Stimulated activated naive CD8-positive, alpha-beta T cell treated with anti-CD3 and anti-CD28 coated beads, Interleukin-15, amount 100 ng/mL, for 72 hours (primary cell): ENCODE measurements at regions not wholly inside any gene's neighbourhood (a gene's known extent, or its start where the extent isn't known, plus 50 kb on each side); places are given as distances from the start of the nearest gene placed in this dataset.

Source experiments
- ATAC-seq: fragments of 150-1000 bp; cut with Tn5 transposase; 2 replicates; pipeline ENCODE4 v1.10.0; 2021; ENCODE audit warnings: mild to moderate bottlenecking, moderate library complexity
- DNase-seq, 2 donors: peaks; one replicate each; pipeline ENCODE4 v3.0.0; 2021 to 2022
- H3K27ac Mint-ChIP-seq, 2 donors: one replicate each; pipeline ENCODE4 v1.8.0; 2022; ENCODE audit warnings: mild to moderate bottlenecking in 2 of 2, mixed read lengths in 2 of 2, moderate library complexity in 2 of 2
- H3K27me3 Mint-ChIP-seq: one replicate; pipeline ENCODE4 v1.8.0; 2022; ENCODE audit warnings: mixed read lengths
- H3K4me1 Mint-ChIP-seq: one replicate; pipeline ENCODE4 v1.8.0; 2022; ENCODE audit warnings: mild to moderate bottlenecking, mixed read lengths
- H3K4me3 Mint-ChIP-seq, 2 donors: one replicate each; pipeline ENCODE4 v1.8.0; 2022; ENCODE audit warnings: mild to moderate bottlenecking in 2 of 2, mixed read lengths in 2 of 2, moderate library complexity in 1 of 2
- H3K9me3 Mint-ChIP-seq, 2 donors: one replicate each; pipeline ENCODE4 v1.8.0; 2022; ENCODE audit warnings: mixed read lengths in 2 of 2

DNA sequence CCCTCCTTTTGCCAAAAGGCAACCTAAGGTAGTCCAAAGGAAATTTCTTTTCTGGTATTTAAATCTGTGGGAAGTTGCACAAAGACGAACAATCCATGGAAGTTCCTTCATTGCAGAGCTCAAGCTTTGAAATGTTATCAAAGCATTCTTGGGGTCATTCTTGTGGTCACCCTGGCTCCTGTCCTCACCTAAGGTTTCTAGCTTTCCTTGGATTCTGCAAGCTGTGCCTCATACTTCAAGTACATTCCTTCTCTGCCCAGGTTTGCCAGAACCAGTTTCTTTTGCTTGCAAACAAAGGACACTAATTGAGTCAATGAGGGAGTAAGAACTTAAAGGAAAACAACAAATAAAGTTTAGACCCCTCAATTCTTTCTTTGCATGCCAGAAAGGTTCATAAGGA is 329.8 kb upstream of the PDZRN3 start:
- no peak overlapping the region for H3K27ac Mint-ChIP-seq

DNA sequence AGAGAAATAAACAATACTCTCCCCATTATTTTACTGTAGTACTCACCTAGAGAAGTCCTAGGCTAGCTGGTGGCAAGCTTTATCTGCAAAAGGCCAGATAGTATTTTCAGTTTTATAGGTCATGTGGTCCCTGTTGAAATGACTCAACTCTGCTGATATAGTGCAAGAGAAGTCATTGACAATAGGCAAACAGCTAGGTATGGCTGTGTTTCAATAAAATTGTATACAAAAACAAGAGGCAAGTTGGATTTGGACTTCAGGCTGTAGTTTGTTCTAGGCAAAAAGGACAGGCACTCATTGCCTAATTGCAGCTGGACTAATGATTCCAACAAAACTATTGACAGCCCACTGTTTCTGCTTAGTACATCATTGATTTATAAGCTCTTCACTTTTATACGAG is 328.0 kb upstream of the PDZRN3 start:
- peaks cover 0 to 5% of the 10 kb centered on the region in 2 donors for H3K9me3 Mint-ChIP-seq
- no peak overlapping the region for H3K4me3 Mint-ChIP-seq
- H3K27ac Mint-ChIP-seq = no peak overlapping the region
- no peaks in the 10 kb centered on the region for H3K27me3 Mint-ChIP-seq
- H3K4me1 Mint-ChIP-seq = no peaks in the 10 kb centered on the region
- ATAC-seq (no peak), DNase-seq (no peak)

More for the DNA sequence above, 329.8 kb upstream of the PDZRN3 start:
- no peak overlapping the region for H3K4me3 Mint-ChIP-seq
- H3K27me3 Mint-ChIP-seq = no peaks in the 10 kb centered on the region
- no peak for ATAC-seq
- H3K9me3 Mint-ChIP-seq = peaks cover 0 to 5% of the 10 kb centered on the region in 2 donors
- H3K4me1 Mint-ChIP-seq = no peaks in the 10 kb centered on the region
- no peak for DNase-seq

DNA sequence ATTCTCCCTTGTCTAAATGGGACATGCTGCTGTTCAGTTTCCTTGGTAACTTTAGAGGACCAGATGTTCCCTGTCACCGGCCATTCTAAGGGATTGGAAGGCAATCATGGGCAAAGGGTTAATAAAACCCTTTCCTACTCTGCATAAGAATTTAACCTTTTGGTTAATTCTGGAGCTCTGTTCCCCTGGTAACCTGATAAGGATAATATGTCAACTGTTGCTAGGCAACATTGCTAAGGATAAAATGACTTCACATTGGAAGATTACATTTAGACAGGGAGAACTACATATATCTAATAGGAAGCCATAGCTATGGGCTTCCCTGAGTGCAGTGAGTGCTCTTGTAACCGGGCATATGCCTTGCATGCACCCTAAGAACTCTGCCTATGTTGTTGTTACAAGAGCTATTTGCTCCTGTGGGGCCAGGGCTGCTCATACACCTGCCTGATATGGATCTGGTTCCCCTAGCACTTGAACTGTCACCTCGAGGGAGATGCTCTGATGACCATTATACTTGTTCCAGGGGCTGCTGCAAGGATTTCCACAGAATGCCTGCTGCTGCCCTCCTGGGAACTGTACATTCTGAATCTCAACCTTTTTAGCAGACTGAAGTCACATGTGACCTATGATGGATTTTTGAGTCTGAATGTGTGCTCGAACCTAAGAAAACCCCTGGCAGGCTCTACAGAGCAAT is 326.3 kb upstream of the PDZRN3 start:
- Mint-ChIP-seq H3K4me3 (no peak overlapping the region), H3K4me1 (no peaks in the 10 kb centered on the region), H3K27ac (no peak overlapping the region), H3K9me3 (no peaks in the 10 kb centered on the region), H3K27me3 (no peaks in the 10 kb centered on the region)
- DNase-seq = no peak
- ATAC-seq = no peak

DNA sequence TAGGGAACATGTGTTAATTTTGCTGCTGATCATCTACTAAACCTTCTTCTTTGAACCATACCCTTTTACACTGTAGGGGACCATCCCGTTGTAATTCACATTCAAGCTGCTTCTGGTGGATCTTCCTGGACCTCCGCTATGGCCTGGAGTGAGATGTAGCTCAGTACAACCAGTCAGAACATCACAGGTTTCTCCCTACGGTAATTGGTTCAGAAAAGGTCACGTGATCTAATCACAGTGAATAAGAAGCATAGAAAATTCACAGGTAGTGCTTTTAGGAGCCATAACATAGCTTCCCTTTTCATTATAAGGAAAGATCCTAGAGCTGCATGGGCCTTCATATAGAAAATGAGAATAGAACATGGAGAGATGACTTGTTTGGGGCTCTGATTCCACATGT is 320.8 kb upstream of the PDZRN3 start:
- no peak overlapping the region for H3K4me3 Mint-ChIP-seq
- no peaks in the 10 kb centered on the region for H3K27me3 Mint-ChIP-seq
- no peak for DNase-seq
- no peak for ATAC-seq
- H3K4me1 Mint-ChIP-seq = no peaks in the 10 kb centered on the region
- peaks cover 4 to 6% of the 10 kb centered on the region in 2 donors for H3K9me3 Mint-ChIP-seq
- H3K27ac Mint-ChIP-seq = no peak overlapping the region

DNA sequence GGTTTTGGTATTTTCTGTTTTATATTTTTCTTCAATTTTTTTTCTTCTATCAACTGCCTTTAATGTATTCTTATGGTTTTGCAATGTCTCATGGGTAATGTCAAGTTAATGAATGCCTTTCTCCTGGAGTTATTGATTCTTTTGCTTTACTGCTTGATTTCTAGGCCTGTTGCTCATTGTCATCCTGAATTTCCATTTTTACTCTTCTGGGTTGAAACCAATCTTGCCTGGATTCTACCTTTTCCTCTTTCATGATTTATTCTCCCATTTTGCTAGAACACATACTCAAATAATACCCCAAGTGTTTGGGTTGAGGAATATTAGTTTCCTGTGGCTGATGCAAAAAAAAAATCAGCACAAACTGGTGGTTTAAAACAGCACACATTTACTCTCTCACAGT is 315.2 kb upstream of the PDZRN3 start:
- H3K4me1 Mint-ChIP-seq = no peaks in the 10 kb centered on the region
- no peak for DNase-seq

DNA sequence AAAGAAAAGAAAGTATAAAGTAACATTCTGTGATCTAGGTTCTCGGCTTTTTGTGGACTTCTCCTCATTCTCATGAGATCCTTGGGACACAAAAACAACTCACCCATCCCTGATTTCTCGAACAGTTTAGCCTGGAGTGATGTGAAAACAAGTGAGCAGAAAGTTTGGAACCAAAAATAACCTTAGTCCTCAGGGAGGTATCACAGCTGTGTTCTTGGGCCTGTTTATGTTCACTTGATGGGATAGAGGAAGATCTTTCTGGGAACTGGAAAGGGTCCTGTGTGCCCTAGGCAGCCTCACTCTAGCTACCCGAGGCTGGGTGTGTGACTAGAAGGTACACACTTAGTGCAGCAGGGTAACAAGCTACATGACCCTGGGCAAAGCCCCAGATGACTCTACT is 308.8 kb upstream of the PDZRN3 start:
- Mint-ChIP-seq H3K27ac (no peak overlapping the region), H3K27me3 (no peaks in the 10 kb centered on the region)
- no peak for DNase-seq

More for the DNA sequence above, 315.2 kb upstream of the PDZRN3 start:
- Mint-ChIP-seq H3K9me3 (peaks cover 12 to 17% of the 10 kb centered on the region in 2 donors), H3K27me3 (no peaks in the 10 kb centered on the region), H3K27ac (no peak overlapping the region), H3K4me3 (no peak overlapping the region)
- ATAC-seq = no peak

DNA sequence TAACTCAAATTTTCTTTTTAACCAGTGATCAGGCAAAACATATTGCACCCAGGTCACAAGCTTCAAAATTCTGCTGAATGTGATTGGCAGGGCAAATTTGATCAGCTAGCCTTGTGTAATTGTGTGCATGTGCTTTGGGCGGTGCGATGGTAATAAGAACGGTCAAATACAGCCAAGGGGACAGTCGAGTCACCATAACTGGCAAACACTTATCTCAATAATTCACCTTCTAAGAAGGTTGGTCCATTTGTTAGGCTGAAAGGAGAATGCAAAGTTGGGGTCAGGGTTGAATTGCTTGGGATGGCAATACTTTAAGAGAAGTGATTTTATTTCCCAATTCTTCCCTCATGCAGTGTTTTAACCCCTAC is 302.4 kb upstream of the PDZRN3 start:
- Mint-ChIP-seq H3K27ac (no peak overlapping the region), H3K4me1 (no peaks in the 10 kb centered on the region), H3K27me3 (no peaks in the 10 kb centered on the region), H3K4me3 (no peak overlapping the region), H3K9me3 (peaks cover 0 to 3% of the 10 kb centered on the region in 2 donors)
- DNase-seq (no peak), ATAC-seq (no peak)

More for the DNA sequence above, 308.8 kb upstream of the PDZRN3 start:
- no peak overlapping the region for H3K4me3 Mint-ChIP-seq
- H3K4me1 Mint-ChIP-seq = no peaks in the 10 kb centered on the region
- no peak for ATAC-seq
- H3K9me3 Mint-ChIP-seq = no peaks in the 10 kb centered on the region

DNA sequence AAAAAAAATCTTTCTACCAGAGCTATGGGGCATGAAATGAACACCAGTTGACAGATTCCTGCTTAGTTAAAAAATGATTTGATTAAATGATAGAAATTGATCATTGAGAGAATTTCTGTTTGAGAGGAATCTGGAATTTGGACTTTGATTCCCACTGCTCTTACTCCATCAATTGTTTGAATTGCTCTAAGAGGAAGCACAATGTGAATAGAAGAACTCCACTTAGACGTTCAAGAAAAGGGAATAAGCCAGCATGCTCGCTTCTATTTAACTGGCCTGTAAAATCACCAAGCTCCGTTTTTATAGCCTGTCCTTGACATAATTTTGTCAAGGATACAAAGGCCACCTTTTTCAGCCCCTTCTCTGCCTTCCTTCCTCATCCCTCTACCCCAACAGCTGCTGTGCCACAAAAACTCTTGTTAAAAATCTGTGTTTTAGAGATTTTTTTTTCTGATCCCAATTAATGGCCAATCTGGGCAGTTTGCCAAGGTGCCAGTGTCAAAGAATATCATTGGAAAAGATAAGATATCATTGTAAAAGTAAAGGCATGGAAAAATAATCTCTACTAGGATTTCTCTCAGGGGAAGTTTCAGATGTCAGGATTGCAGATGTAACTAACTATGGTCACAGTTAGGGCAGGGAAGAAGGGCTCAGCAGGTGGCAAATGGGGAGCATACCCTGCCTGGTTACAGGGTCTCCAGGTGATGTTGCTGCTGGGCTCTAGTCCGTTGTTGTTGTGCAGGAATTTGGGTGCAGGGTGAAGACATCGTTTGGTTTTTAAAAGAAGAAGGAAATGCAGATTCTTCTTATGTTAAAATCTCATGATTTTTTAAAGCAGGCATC is 301.8 kb upstream of the PDZRN3 start:
- no peaks in the 10 kb centered on the region for H3K27me3 Mint-ChIP-seq

DNA sequence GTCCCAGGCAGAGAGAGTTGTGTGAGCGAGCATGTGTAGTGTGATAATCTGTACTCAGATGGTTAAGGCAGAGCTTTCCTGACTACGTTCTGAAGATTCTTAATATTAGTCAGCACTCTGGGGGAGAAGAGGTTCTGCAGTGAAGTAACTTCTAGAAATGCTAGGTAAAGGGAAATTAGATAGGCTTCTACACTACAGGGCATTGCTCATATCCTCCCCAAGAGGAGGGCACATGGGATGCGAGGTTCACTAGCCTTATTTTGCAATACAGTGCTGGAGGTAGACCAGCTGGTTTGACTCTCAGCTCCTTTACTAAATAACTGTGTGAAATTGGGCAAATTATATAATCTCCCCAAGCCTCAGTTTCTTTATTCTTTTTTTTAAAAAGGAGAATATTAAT is 300.3 kb upstream of the PDZRN3 start:
- H3K4me3 Mint-ChIP-seq = no peak overlapping the region
- H3K4me1 Mint-ChIP-seq = no peaks in the 10 kb centered on the region
- ATAC-seq (no peak), DNase-seq (no peak)
- peaks cover 0 to 3% of the 10 kb centered on the region in 2 donors for H3K9me3 Mint-ChIP-seq
- H3K27ac Mint-ChIP-seq = no peak overlapping the region
- no peaks in the 10 kb centered on the region for H3K27me3 Mint-ChIP-seq

More for the DNA sequence above, 301.8 kb upstream of the PDZRN3 start:
- no peaks in the 10 kb centered on the region for H3K4me1 Mint-ChIP-seq
- ATAC-seq (no peak), DNase-seq (no peak)
- H3K27ac Mint-ChIP-seq = no peak overlapping the region
- peaks cover 0 to 3% of the 10 kb centered on the region in 2 donors for H3K9me3 Mint-ChIP-seq
- H3K4me3 Mint-ChIP-seq = no peak overlapping the region

DNA sequence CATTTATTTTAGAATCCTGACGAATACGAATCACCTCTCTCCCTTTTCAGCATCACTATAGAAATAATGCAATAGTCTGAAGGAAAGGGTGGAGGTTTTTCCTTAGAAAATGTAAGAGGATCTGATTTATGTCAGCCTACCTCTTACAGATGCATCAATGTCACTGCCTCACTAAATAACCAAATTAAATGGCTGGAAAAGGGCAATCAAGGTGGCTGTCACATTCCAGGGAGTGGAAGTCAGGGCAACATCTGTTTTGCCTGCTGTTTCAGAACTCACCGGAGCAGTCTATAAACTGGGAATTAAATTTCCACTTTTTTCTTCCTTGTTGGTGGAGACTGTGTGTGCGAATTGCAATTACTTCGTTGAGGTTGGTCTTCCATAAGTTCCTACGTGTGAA is 299.3 kb upstream of the PDZRN3 start:
- ATAC-seq (no peak), DNase-seq (no peak)
- H3K27ac Mint-ChIP-seq = no peak overlapping the region
- no peaks in the 10 kb centered on the region for H3K4me1 Mint-ChIP-seq
- H3K4me3 Mint-ChIP-seq = no peak overlapping the region
- no peaks in the 10 kb centered on the region for H3K27me3 Mint-ChIP-seq
- H3K9me3 Mint-ChIP-seq = peaks cover 0 to 3% of the 10 kb centered on the region in 2 donors

DNA sequence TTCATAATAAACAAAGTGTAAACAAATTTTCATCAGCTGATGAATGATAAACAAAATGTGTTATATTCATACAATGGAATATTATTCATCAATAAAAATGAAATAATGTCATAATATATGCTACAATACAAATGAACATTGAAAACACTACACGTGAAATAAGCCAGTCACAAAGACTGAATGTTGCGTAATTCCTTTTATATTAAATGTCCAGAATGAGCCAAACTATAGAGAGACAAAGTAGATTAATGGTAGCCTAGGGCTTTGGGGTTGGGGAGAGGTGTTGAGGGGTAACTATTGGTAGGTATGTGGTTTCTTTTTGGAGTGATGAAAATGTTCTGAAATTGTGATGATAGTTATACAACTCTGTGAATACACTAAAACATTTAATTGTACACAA is 292.9 kb upstream of the PDZRN3 start:
- Mint-ChIP-seq H3K9me3 (peaks cover 0 to 3% of the 10 kb centered on the region in 2 donors), H3K27me3 (no peaks in the 10 kb centered on the region)

DNA sequence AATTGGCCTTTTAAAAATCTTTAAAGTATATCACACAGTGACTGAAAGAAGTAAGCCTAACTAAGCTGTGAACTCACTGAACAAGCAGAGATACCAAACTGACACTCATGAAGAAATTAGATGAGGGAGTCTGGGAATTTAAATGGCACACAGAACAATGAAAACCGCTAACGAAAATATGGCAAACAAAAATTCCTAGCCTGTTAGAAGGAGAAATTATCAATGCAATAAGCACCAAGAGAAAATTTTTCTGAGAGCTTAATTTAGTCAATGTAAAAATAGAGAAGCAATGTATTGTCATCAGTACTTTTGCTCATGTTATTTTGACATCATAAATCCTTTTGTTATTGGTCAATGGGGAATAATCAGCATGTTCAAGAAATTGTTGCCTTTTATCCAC is 291.1 kb upstream of the PDZRN3 start:
- no peak for DNase-seq
- H3K27me3 Mint-ChIP-seq = no peaks in the 10 kb centered on the region
- no peak for ATAC-seq
- H3K4me1 Mint-ChIP-seq = no peaks in the 10 kb centered on the region
- no peaks in the 10 kb centered on the region for H3K9me3 Mint-ChIP-seq
- no peak overlapping the region for H3K4me3 Mint-ChIP-seq
- H3K27ac Mint-ChIP-seq = no peak overlapping the region

More for the DNA sequence above, 292.9 kb upstream of the PDZRN3 start:
- Mint-ChIP-seq H3K4me1 (no peaks in the 10 kb centered on the region), H3K27ac (no peak overlapping the region), H3K4me3 (no peak overlapping the region)
- DNase-seq (no peak), ATAC-seq (no peak)

DNA sequence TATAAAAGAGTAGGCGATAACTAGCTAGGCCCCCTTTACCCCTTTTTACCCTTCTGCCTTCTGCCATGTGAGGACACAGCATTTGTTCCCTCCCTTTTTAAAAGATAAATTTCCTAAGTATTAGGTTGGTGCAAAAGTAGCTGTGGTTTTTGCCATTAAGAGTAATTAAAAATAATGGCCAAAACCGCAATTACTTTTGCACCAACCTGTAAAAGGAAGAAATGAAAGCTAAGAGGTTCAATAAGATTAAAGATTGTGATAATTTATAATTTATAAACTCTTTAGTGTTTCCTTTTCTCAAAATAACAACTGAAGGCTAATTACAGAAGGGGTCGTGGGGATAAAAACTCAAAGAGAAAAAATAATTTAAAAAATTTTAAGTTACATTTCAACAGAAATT is 283.5 kb upstream of the PDZRN3 start:
- no peaks in the 10 kb centered on the region for H3K27me3 Mint-ChIP-seq
- no peak for DNase-seq
- no peak for ATAC-seq
- H3K9me3 Mint-ChIP-seq = peaks cover 16 to 17% of the 10 kb centered on the region in 2 donors
- no peak overlapping the region for H3K4me3 Mint-ChIP-seq
- no peak overlapping the region for H3K27ac Mint-ChIP-seq
- H3K4me1 Mint-ChIP-seq = no peaks in the 10 kb centered on the region

DNA sequence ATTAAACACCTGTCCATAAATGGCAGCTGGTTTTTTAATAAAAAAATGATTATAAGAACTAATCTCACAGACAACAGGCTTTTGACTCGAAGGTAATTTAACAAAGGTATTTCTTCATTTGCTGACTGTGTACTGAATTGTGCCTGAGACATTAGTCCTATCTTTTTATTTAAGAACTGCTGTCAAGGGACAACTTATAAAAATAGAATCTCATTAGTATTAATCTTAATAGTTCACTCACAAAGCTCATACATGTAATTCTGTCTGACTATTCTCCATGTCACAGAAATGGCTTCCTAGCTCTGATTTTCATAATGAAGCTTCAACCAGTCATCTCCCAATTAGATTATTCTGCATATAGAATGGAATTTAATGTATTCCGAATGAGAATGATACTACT is 276.9 kb upstream of the PDZRN3 start:
- DNase-seq = no peak
- ATAC-seq = no peak
- Mint-ChIP-seq H3K27ac (no peak overlapping the region), H3K27me3 (no peaks in the 10 kb centered on the region), H3K9me3 (peaks cover 9 to 13% of the 10 kb centered on the region in 2 donors), H3K4me1 (no peaks in the 10 kb centered on the region), H3K4me3 (no peak overlapping the region)

DNA sequence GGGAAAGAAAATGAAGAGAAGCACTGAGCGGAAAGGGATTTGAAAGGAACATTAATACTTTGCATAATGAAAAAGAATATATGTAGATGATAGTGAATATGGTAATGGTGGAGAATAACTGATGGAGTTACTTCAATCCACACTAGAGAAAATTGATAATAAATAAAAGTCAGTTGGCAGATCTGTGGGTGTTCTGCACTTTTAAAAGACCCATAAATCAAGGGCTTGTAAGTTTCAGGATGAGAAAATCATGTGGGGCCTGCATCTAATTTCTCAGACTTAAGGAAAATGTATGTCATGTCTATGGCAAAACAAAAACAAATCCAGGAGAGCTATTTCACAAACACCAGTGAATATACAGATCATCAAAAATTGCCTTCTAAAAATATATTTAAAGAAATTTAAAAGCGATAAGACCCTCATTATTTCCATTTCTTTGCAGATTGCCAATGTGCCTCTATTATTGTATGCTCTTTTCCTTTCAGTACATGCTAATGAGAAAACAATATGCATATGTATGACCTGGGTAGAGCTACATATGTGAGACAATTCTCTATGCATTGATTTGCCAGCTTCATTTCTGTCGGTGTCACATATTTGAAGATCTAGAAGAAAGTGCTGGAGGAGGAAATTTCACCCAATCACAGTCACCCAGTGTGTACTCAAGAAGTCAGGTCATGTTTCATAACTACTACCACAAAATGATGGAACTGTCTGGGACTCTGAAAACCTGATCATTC is 269.9 kb upstream of the PDZRN3 start:
- no peaks in the 10 kb centered on the region for H3K27me3 Mint-ChIP-seq
- H3K27ac Mint-ChIP-seq = no peak overlapping the region
- H3K9me3 Mint-ChIP-seq = peaks cover 0 to 6% of the 10 kb centered on the region in 2 donors
- ATAC-seq (no peak), DNase-seq (no peak)
- no peak overlapping the region for H3K4me3 Mint-ChIP-seq
- no peaks in the 10 kb centered on the region for H3K4me1 Mint-ChIP-seq

DNA sequence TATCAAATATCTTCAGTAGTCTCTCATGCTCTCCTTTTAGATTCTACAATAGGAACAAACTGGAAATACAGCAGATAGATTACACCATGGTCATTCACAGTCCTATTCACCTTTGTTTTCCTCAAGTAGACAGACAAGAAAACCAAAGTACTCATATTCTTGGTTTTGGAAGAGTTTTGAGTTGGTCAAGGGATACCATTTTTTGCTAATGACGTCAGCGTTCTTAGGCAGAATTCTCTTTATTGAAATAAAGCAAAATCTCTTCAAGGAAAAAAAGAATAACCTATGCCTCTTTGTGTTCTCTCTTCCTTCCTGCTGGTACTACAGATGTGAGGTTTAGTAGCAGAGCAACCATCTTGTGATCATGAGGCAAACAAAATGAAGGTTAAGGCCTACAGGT is 268.3 kb upstream of the PDZRN3 start:
- no peaks in the 10 kb centered on the region for H3K27me3 Mint-ChIP-seq
- DNase-seq (no peak), ATAC-seq (no peak)
- no peaks in the 10 kb centered on the region for H3K4me1 Mint-ChIP-seq
- peaks cover 0 to 6% of the 10 kb centered on the region in 2 donors for H3K9me3 Mint-ChIP-seq
- H3K4me3 Mint-ChIP-seq = no peak overlapping the region
- H3K27ac Mint-ChIP-seq = no peak overlapping the region
